ENCODE measurements at regions not wholly inside any gene's neighbourhood (a gene's known extent, or its start where the extent isn't known, plus 50 kb on each side); places are given as distances from the start of the nearest gene placed in this dataset.

- no peak for DNase-seq (ENCODE audit: low spot score)
Measured at GRCh38 chr10:78876449-78876848, 192.3 kb upstream of the ZMIZ1 start.

GRCh38 chr10:78879621-78880020, 189.1 kb upstream of the ZMIZ1 start:
- DNase-seq (ENCODE audit: low spot score), result no peak

GRCh38 chr10:78886129-78886528, 182.6 kb upstream of the ZMIZ1 start:
- DNase-seq (ENCODE audit: low spot score), result no peak

GRCh38 chr10:78889536-78890063, 179.2 kb upstream of the ZMIZ1 start:
- DNase-seq (ENCODE audit: low spot score), result peak; percentile 8

- no peak for DNase-seq (ENCODE audit: low spot score)
Measured at GRCh38 chr10:78890506-78890905, 178.3 kb upstream of the ZMIZ1 start.

GRCh38 chr10:78891741-78892140, 177.0 kb upstream of the ZMIZ1 start:
- no peak for DNase-seq (ENCODE audit: low spot score)

GRCh38 chr10:78892338-78893176, 176.2 kb upstream of the ZMIZ1 start:
- DNase-seq (ENCODE audit: low spot score), result peak; percentile 45

- DNase-seq (ENCODE audit: low spot score), result peak; percentile 16
Measured at GRCh38 chr10:78893217-78893616, 175.5 kb upstream of the ZMIZ1 start.

- peak; percentile 86 for DNase-seq (ENCODE audit: low spot score)
Measured at GRCh38 chr10:78894089-78894840, 174.5 kb upstream of the ZMIZ1 start.

- peak; percentile 37 for DNase-seq (ENCODE audit: low spot score)
Measured at GRCh38 chr10:78894841-78895195, 173.9 kb upstream of the ZMIZ1 start.

GRCh38 chr10:78895469-78895868, 173.3 kb upstream of the ZMIZ1 start:
- DNase-seq (ENCODE audit: low spot score), result peak; percentile 57

GRCh38 chr10:78896159-78896928, 172.4 kb upstream of the ZMIZ1 start:
- peak; percentile 87 for DNase-seq (ENCODE audit: low spot score)

GRCh38 chr10:78898341-78899097, 170.2 kb upstream of the ZMIZ1 start:
- peak; percentile 69 for DNase-seq (ENCODE audit: low spot score)

- DNase-seq (ENCODE audit: low spot score), result peak; percentile 78
Measured at GRCh38 chr10:78899098-78899754, 169.5 kb upstream of the ZMIZ1 start.

- DNase-seq (ENCODE audit: low spot score), result peak; percentile 82
Measured at GRCh38 chr10:78899996-78900714, 168.6 kb upstream of the ZMIZ1 start.

GRCh38 chr10:78900715-78901430, 167.9 kb upstream of the ZMIZ1 start:
- DNase-seq (ENCODE audit: low spot score), result peak; percentile 41

- DNase-seq (ENCODE audit: low spot score), result no peak
Measured at GRCh38 chr10:78901694-78902093, 167.1 kb upstream of the ZMIZ1 start.

GRCh38 chr10:78902815-78903214, 166.0 kb upstream of the ZMIZ1 start:
- DNase-seq (ENCODE audit: low spot score), result peak; percentile 45
